Suprapubic skin (tissue), 4 donors: ENCODE measurements at regions not wholly inside any gene's neighbourhood (a gene's known extent, or its start where the extent isn't known, plus 50 kb on each side); places are given as distances from the start of the nearest gene placed in this dataset.

ENCODE experiments used
- DNase-seq, 2 donors: peaks; one replicate each; pipeline ENCODE4 v3.0.0-alpha.2; 2019; ENCODE audit warnings: low spot score in 2 of 2
- H3K27ac ChIP-seq: fragments of 200-600 bp; sonication (generic); one replicate; pipeline ENCODE4 v1.5.1; 2019
- H3K27me3 ChIP-seq: fragments of 200-600 bp; sonication (generic); one replicate; pipeline ENCODE4 v1.5.1; 2019
- H3K36me3 ChIP-seq: fragments of 200-600 bp; sonication (generic); one replicate; pipeline ENCODE4 v1.5.1; 2019
- H3K4me1 ChIP-seq: fragments of 200-600 bp; sonication (generic); one replicate; pipeline ENCODE4 v1.5.1; 2019
- H3K4me3 ChIP-seq: fragments of 200-600 bp; sonication (generic); one replicate; pipeline ENCODE4 v1.5.1; 2019; ENCODE audit warnings: mild to moderate bottlenecking
- H3K9me3 ChIP-seq: fragments of 200-600 bp; sonication (generic); one replicate; pipeline ENCODE4 v1.5.1; 2019
- CTCF ChIP-seq, 2 donors: fragments of 200-600 bp in 1 of 2; fragments of 450-650 bp in 1 of 2; sonication (generic) in 1 of 2; IDR thresholded peaks; one replicate each; pipeline ENCODE4 v1.5.1; 2016 to 2019; ENCODE audit warnings: antibody characterized with exemption in 2 of 2, mild to moderate bottlenecking in 1 of 2, moderate library complexity in 1 of 2
- EP300 ChIP-seq: sonication (generic); formaldehyde crosslinking; IDR thresholded peaks from one replicate; pipeline ENCODE4 v1.6.1; 2017; ENCODE audit warnings: antibody characterized with exemption
- POLR2A ChIP-seq, 2 donors: fragments of 450-650 bp; IDR thresholded peaks; one replicate each; pipeline ENCODE4 v1.6.1; 2017; ENCODE audit warnings: antibody characterized with exemption in 2 of 2, mild to moderate bottlenecking in 2 of 2, moderate library complexity in 2 of 2
- POLR2AphosphoS5 ChIP-seq, 3 donors: sonication (generic); formaldehyde crosslinking; IDR thresholded peaks; one replicate each; pipeline ENCODE4 v1.6.1; 2017; ENCODE audit warnings: antibody characterized with exemption in 3 of 3
- WGBS: methylation state at CpG from one replicate; pipeline ENCODE4 v1.1.5; 2018; 5-methylcytosine and 5-hydroxymethylcytosine counted together

- Histone ChIP-seq H3K27me3 (no peaks in the 10 kb centered on the region), H3K9me3 (no peaks in the 10 kb centered on the region), H3K4me1 (no peaks in the 10 kb centered on the region), H3K36me3 (no peaks in the 10 kb centered on the region), H3K4me3 (no peak overlapping the region), H3K27ac (no peak overlapping the region)
- TF ChIP-seq POLR2AphosphoS5 (IDR thresholded peaks at IDR 0.05), result no peak
- no peak for TF ChIP-seq EP300
- TF ChIP-seq CTCF (IDR thresholded peaks at IDR 0.05), result no peak
- TF ChIP-seq POLR2A (IDR thresholded peaks at IDR 0.05), result no peak
- 95% methylated on average over 5 of the region's 7 CpGs for WGBS
- no peak for DNase-seq
These were observed 64.3 kb upstream of the MAGEB16 start for GRCh38 chrX:35733879-35734278.

- WGBS, result 94% methylated on average over 1 of the region's 1 CpG
- H3K4me3 ChIP-seq, result no peak overlapping the region
- no peaks in the 10 kb centered on the region for H3K27me3 ChIP-seq
- TF ChIP-seq CTCF (IDR thresholded peaks at IDR 0.05) (no peak), POLR2AphosphoS5 (IDR thresholded peaks at IDR 0.05) (no peak), POLR2A (IDR thresholded peaks at IDR 0.05) (no peak), EP300 (no peak)
- H3K36me3 ChIP-seq, result no peaks in the 10 kb centered on the region
- no peaks in the 10 kb centered on the region for H3K9me3 ChIP-seq
- H3K4me1 ChIP-seq, result no peaks in the 10 kb centered on the region
- no peak for DNase-seq
- H3K27ac ChIP-seq, result no peak overlapping the region
These were observed 57.0 kb upstream of the MAGEB16 start for GRCh38 chrX:35741142-35741541.

- Histone ChIP-seq H3K4me3 (no peak overlapping the region), H3K27me3 (no peaks in the 10 kb centered on the region), H3K4me1 (no peaks in the 10 kb centered on the region), H3K9me3 (no peaks in the 10 kb centered on the region), H3K36me3 (no peaks in the 10 kb centered on the region), H3K27ac (no peak overlapping the region)
- WGBS, result 37% methylated on average over 2 of the region's 2 CpGs
- TF ChIP-seq CTCF (IDR thresholded peaks at IDR 0.05), result no peak
- no peak for TF ChIP-seq POLR2AphosphoS5 (IDR thresholded peaks at IDR 0.05)
- no peak for TF ChIP-seq POLR2A (IDR thresholded peaks at IDR 0.05)
- TF ChIP-seq EP300, result no peak
- DNase-seq, result no peak
These were observed 54.8 kb upstream of the MAGEB16 start for GRCh38 chrX:35743331-35743730.
